Caki2 (cell line): ENCODE measurements at regions not wholly inside any gene's neighbourhood (a gene's known extent, or its start where the extent isn't known, plus 50 kb on each side); places are given as distances from the start of the nearest gene placed in this dataset.
"Not testable (repeated sequence)": the region's sequence is repeated elsewhere in the genome, so short reads cannot be mapped to it uniquely, and the experiment has no call there.

Experiments
- DNase-seq: peaks from one replicate; pipeline ENCODE4 v3.0.0-alpha.2; 2015; ENCODE audit warnings: low read depth
- in situ Hi-C: cut with HindIII; loops from 2 replicates; pipeline ENCODE4 v1.10.0; 2016; ENCODE audit warnings: low sequenced_read_pairs, low pct_unique_long_range_greater_than_20kb, mixed read lengths

GRCh38 chr14:24744641-24745040 is 110.7 kb upstream of the GZMB start:
- in situ Hi-C loops = no loop called here
- no peak for DNase-seq

- peak; percentile 24 for DNase-seq
- in situ Hi-C loops = no loop called here
Measured at GRCh38 chr14:24741871-24742270, 107.9 kb upstream of the GZMB start.

DNA sequence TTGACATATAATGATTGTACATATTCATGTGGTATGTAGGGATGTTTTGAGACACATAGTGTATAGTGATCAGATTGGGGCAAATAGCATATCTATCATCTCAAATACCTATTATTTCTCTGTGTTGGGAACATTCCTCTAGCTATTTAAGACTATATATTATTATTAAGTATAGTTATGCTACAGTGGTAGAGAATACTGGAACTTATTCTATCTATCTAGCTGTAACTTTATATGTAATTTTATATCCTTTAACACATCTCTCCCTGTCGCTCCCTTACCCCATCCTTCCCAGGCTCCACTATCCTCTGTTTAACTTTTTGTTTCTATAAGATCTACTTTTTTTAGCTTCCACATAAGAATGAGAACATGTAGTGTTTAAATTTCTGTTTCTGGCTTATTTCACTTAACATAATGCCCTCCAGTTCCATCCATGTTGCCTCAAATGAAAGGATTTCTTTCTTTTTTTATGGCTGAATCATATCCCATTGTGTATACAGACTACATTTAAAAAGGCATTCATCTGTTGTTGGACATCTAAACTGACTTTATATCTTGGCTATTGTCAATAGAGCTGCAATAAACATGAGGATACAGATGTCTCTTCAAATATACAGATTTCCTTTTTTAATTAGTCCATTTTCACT is 102.1 kb upstream of the GZMB start:
- in situ Hi-C loops = no loop called here
- no peak for DNase-seq

DNA sequence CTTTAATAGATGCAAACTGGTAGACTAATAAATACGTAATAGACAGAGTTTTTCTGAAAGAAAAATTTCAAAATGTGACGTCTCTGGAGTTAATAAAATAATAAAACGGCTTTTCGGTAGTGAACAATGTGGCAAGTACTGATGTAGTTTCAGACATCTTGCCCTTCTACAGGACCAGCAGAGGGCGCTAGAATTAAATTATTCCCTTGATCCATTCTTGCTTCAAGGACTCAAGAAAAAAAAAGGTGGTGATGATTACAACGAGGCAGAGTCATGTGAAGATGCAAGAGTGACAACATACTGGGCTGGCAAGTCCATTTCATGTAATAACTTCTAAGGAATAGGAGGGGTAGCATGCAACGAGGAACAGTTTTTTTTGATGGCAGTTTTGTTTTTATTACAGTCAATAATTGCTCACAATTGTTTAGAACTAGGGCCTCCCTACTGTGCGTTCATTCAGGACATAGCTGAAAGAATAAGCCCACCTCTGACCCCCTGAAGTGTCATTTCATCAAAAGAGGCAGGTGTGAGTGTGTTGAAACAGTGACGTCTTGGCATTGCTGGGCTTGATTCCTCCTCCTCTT is 101.0 kb upstream of the GZMB start:
- in situ Hi-C loops = no loop called here
- DNase-seq = peak; percentile 30

- in situ Hi-C loops = no loop called here
- DNase-seq = no peak
Measured at GRCh38 chr14:24726480-24726879, 92.5 kb upstream of the GZMB start.

GRCh38 chr14:24725311-24725710 is 91.3 kb upstream of the GZMB start:
- DNase-seq = no peak
- in situ Hi-C loops = no loop called here

DNA sequence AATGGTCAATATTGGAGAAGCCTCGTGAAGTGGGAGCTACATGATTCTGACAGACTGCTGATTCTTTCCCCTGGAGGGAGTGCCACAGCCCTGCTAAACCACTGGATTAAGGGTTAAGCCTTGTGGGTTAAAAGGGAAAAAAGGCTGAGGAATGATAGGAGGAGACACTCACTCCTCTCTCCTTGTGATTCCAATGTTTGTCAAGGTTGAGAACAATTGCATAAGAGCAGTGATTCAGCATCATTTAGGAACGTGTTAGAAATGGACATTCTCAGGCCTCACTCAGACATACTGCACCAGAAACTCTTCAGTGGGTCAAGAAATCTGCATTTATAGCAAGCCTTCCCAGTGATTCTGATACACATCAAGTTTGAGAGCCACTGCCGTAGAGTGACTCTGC is 87.8 kb upstream of the GZMB start:
- in situ Hi-C loops = no loop called here
- DNase-seq = no peak

DNA sequence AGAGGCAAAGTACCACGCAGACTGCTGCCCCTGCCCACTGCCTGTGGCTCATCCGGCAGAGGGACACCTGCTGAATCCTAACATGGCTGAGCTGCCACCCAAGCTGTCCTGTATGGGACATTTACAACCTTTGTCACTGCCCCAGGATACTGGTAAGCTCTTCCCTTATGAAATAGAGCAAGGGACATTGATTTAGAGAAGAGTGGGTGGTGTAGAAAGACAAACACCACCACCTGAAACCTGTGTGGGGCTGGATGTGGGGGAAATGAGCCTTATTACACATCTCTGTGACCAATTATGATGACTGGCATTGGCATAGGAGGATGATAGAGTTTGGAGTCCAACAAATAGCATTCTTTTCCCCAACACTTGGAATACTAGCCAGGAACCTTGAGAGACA is 81.2 kb upstream of the GZMB start:
- in situ Hi-C loops = no loop called here

GRCh38 chr14:24713404-24713803 is 79.4 kb upstream of the GZMB start:
- in situ Hi-C loops = no loop called here
- DNase-seq = no peak

More for the DNA sequence above, 81.2 kb upstream of the GZMB start:
- no peak for DNase-seq

- no peak for DNase-seq
- in situ Hi-C loops = no loop called here
Measured at GRCh38 chr14:24712909-24713308, 78.9 kb upstream of the GZMB start.

DNA sequence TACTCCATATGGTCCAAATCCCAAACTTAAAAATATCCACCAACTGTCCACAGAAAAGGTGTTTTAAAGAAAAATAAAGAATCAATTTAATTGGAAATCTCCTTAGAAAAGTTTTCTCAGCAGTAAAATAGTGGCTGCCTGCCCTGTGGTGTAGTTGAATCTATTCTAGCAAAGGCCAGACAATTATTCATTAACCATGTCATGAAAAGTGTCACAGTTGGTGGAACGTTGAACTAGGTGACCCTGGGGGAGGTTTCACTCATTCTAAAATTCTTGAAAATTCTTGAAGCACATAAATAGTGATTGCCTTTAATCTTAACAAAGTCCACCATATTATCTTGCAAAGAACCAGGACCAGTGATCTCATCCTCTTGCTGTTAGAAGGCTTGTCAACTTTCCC is 78.4 kb upstream of the GZMB start:
- DNase-seq = no peak
- in situ Hi-C loops = no loop called here

- in situ Hi-C loops = no loop called here
- DNase-seq = peak; percentile 23
Measured at GRCh38 chr14:24710403-24711112, 76.6 kb upstream of the GZMB start.

GRCh38 chr14:24708684-24709083 is 74.7 kb upstream of the GZMB start:
- no peak for DNase-seq
- in situ Hi-C loops = no loop called here

DNA sequence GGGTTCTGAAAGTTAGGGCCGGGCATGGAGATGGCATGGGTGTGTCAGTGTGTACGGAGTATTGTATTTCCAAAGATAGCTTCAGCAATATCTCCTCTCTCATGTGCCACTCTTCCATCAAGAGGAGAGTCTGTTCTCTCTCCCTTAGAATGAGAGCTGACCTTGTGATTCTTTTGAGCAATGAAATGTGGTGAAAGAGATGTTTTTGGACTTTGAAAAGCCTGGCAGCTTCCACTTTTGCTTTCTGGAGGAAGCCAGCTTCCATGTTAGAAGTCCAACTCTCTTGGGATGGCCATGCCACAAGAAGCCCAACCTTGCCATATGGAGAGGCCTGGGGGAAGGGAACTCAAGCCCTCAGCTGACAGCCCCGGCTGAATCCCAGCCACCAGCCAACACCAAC is 72.4 kb upstream of the GZMB start:
- in situ Hi-C loops = no loop called here
- DNase-seq = no peak

GRCh38 chr14:24705840-24706239 is 71.8 kb upstream of the GZMB start:
- in situ Hi-C loops = no loop called here
- no peak for DNase-seq

GRCh38 chr14:24701062-24701461 is 67.1 kb upstream of the GZMB start:
- in situ Hi-C loops = no loop called here
- no peak for DNase-seq

DNA sequence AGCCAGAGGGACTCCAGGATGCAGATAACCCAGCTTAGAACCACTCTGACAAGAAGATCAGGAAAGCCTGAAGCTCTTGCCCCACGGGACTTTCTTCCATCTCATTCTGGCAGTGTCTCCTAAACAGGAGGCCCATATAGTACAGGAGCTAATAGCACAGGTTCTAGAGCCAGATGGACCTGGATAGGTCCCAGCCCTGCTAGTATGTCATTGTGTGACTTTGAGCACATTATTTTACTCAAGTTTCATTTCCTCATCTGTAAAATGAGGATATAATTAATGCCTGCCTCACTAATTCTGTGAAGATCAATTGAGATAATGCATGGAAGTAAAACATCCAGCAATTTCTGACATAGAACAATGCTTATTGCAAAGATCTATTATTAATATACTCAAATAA is 66.5 kb upstream of the GZMB start:
- no peak for DNase-seq
- in situ Hi-C loops = no loop called here

DNA sequence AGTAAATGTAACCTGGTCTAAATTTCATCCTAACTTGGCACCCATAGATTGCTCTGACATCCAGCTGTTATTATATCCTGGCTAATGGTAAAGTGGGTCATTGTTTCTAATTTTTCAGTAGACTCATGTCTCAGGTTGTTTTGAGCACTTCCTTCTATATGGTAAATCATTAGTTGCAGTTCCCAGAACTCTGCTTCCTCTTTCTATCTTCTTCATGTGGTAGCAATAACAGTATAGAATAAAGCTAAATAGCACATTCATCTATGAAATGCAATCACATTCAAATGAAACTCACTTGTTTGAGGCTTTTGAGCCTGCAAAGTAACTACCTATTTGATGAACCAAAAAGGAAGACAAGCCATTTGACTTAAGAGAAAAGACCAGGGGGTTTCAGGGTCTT is 65.1 kb upstream of the GZMB start:
- in situ Hi-C loops = no loop called here
- no peak for DNase-seq

- DNase-seq, in situ Hi-C loops: not testable (repeated sequence)
Measured at GRCh38 chr14:24696280-24696920, 62.4 kb upstream of the GZMB start.
